Neuronal stem cell (in vitro differentiated cells): ENCODE measurements at regions not wholly inside any gene's neighbourhood (a gene's known extent, or its start where the extent isn't known, plus 50 kb on each side); places are given as distances from the start of the nearest gene placed in this dataset.

ENCODE experiments used
- DNase-seq: peaks from one replicate; pipeline ENCODE4 v3.0.0-alpha.2; 2013; ENCODE audit warnings: low spot score
- H2AFZ ChIP-seq: one replicate; pipeline ENCODE4 v1.6.1; 2013; ENCODE audit warnings: mild to moderate bottlenecking, low read length, inconsistent platforms
- H2AK5ac ChIP-seq: 2 replicates; pipeline ENCODE4 v1.6.1; 2013; ENCODE audit warnings: low read depth, mild to moderate bottlenecking, inconsistent platforms, low read length, moderate library complexity, mixed read lengths
- H2BK120ac ChIP-seq: 2 replicates; pipeline ENCODE4 v1.6.1; 2013; ENCODE audit warnings: low read depth, mild to moderate bottlenecking, inconsistent platforms, low read length, moderate library complexity, mixed read lengths
- H2BK12ac ChIP-seq: one replicate; pipeline ENCODE4 v1.6.1; 2013; ENCODE audit warnings: low read length, inconsistent platforms
- H2BK15ac ChIP-seq: 2 replicates; pipeline ENCODE4 v1.6.1; 2013; ENCODE audit warnings: mild to moderate bottlenecking, low read length, inconsistent platforms, mixed read lengths
- H2BK5ac ChIP-seq: one replicate; pipeline ENCODE4 v1.6.1; 2013; ENCODE audit warnings: inconsistent platforms, mild to moderate bottlenecking, low read length, moderate library complexity
- H3K14ac ChIP-seq: one replicate; pipeline ENCODE4 v1.6.1; 2013; ENCODE audit warnings: low read length, inconsistent platforms
- H3K18ac ChIP-seq: 2 replicates; pipeline ENCODE4 v1.6.1; 2013; ENCODE audit warnings: low read length, inconsistent platforms
- H3K23ac ChIP-seq: 2 replicates; pipeline ENCODE4 v1.6.1; 2013; ENCODE audit warnings: low read depth, mild to moderate bottlenecking, mixed read lengths, low read length, inconsistent platforms; ENCODE audit not compliant: poor library complexity
- H3K27ac ChIP-seq: replicated peaks from 3 replicates; pipeline ENCODE4 v1.5.1; 2013; ENCODE audit warnings: low read length, inconsistent platforms
- H3K27me3 ChIP-seq, 3 experiments: 2 replicates each; pipeline ENCODE4 v1.6.1; 2013; ENCODE audit warnings: low read length in 3 of 3, mild to moderate bottlenecking in 2 of 3, inconsistent platforms in 1 of 3, low read depth in 1 of 3, mixed read lengths in 1 of 3, moderate library complexity in 1 of 3; ENCODE audit not compliant: control insufficient read depth in 3 of 3, insufficient read depth in 3 of 3
- H3K36me3 ChIP-seq, 2 donors: replicated peaks in 1 of 2; 2 replicates each; pipeline ENCODE4 v1.6.1; 2013; ENCODE audit warnings: low read length in 2 of 2; ENCODE audit not compliant: control insufficient read depth in 2 of 2, insufficient read depth in 2 of 2
- H3K4ac ChIP-seq: 2 replicates; pipeline ENCODE4 v1.6.1; 2013; ENCODE audit warnings: inconsistent platforms, mild to moderate bottlenecking, low read length, moderate library complexity
- H3K4me1 ChIP-seq, 2 donors: 1 replicate in 1 of 2; 2 replicates in 1 of 2; pipeline ENCODE4 v1.6.1; 2013; ENCODE audit warnings: low read length in 2 of 2, low read depth in 1 of 2; ENCODE audit not compliant: control insufficient read depth in 2 of 2, insufficient read depth in 1 of 2
- H3K4me2 ChIP-seq: one replicate; pipeline ENCODE4 v1.6.1; 2013; ENCODE audit warnings: mild to moderate bottlenecking, low read length, inconsistent platforms; ENCODE audit not compliant: insufficient read depth, poor library complexity, severe bottlenecking
- H3K4me3 ChIP-seq, 2 donors: 2 replicates each; pipeline ENCODE4 v1.5.1; 2013; ENCODE audit warnings: low read length in 2 of 2, mild to moderate bottlenecking in 2 of 2, inconsistent platforms in 1 of 2, moderate library complexity in 1 of 2
- H3K79me1 ChIP-seq: one replicate; pipeline ENCODE4 v1.6.1; 2013; ENCODE audit warnings: low read depth, mild to moderate bottlenecking, inconsistent platforms, low read length, moderate library complexity
- H3K9ac ChIP-seq: one replicate; pipeline ENCODE4 v1.6.1; 2013; ENCODE audit warnings: mild to moderate bottlenecking, low read depth, low read length, inconsistent platforms; ENCODE audit not compliant: poor library complexity
- H3K9me3 ChIP-seq, 2 donors: replicated peaks in 1 of 2; 2 replicates each; pipeline versions ENCODE3 to v1.6.1; 2013; ENCODE audit warnings: low read length in 2 of 2, mild to moderate bottlenecking in 2 of 2, inconsistent platforms in 1 of 2, low read depth in 1 of 2, mixed read lengths in 1 of 2, moderate library complexity in 1 of 2; ENCODE audit not compliant: control insufficient read depth in 2 of 2, insufficient read depth in 1 of 2
- H4K8ac ChIP-seq: one replicate; pipeline ENCODE4 v1.6.1; 2013; ENCODE audit warnings: low read depth, mild to moderate bottlenecking, inconsistent platforms, low read length, moderate library complexity
- H4K91ac ChIP-seq: one replicate; pipeline ENCODE4 v1.6.1; 2013; ENCODE audit warnings: low read length, low read depth, mild to moderate bottlenecking, inconsistent platforms; ENCODE audit not compliant: poor library complexity
- WGBS, 2 donors: extraction: QIAGEN DNeasy Blood & Tissue Kit; methylation state at CpG; one replicate each; pipeline ENCODE4 v1.1.7; 2013; ENCODE audit warnings: missing lambda C conversion rate in 2 of 2, mixed read lengths in 1 of 2; ENCODE audit not compliant: insufficient read length in 2 of 2, insufficient replicate concordance in 1 of 2; ENCODE audit errors: extremely low coverage in 2 of 2; 5-methylcytosine and 5-hydroxymethylcytosine counted together

DNA sequence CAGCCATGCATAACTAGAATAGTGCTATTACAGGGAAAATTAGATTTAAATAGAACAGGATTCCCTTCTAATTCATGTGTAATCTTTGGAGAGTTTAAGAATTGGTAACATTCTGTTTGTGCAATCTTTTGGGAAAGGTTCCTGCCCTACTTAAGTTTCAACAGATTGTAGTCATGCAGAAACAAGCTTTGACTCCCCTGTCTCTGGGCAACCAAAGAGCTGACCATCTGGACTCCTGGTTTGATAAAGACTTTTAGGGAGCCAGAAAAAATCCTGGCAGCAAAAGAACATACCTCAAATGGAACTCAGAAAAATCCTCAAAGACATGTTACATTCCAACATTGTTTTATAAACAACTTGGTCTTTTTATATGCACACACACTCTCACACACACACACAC, 191.1 kb upstream of the NEIL3 start:
- Histone ChIP-seq H3K4me2 (no peak overlapping the region), H3K4me1 (peaks cover 0 to 13% of the 10 kb centered on the region in 2 donors), H3K27me3 (no peaks in the 10 kb centered on the region), H2AFZ (no peak overlapping the region), H3K4ac (no peak overlapping the region), H3K79me1 (no peaks in the 10 kb centered on the region), H3K4me3 (no peak overlapping the region), H3K36me3 (no peaks in the 10 kb centered on the region), H2AK5ac (no peak overlapping the region), H3K27ac (no peak overlapping the region), H2BK12ac (no peak overlapping the region), H2BK120ac (no peak overlapping the region), H3K23ac (no peak overlapping the region), H2BK15ac (no peak overlapping the region), H3K18ac (no peak overlapping the region), H3K9me3 (no peaks in the 10 kb centered on the region), H2BK5ac (no peak overlapping the region), H3K14ac (no peak overlapping the region), H4K91ac (no peak overlapping the region), H3K9ac (no peak overlapping the region), H4K8ac (no peak overlapping the region)
- no peak for DNase-seq

DNA sequence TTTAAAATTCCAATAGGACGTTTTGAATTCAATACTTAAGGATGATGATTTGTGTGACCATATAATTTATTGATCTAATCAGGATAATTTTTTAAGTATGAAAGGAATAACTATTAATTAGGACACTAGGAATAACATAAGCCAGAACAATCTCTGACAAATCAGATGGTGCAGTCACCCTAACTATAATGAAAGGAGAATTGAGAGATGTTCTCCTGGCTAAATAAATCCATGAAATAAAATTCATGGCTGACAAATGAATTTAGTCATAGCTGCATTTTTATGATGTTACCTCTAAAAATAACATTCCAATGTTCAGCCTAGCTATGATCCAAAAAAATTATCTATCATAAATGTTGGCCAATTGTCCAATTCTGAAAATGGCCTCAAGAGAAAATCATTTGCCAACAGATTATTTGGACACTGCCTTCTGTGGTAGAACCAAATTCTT, 190.6 kb upstream of the NEIL3 start:
- no peak overlapping the region for H2AK5ac ChIP-seq
- no peak for DNase-seq

GRCh38 chr4:177119691-177120090, 190.0 kb upstream of the NEIL3 start:
- Histone ChIP-seq H4K8ac (no peak overlapping the region), H2AK5ac (no peak overlapping the region), H3K4me2 (no peak overlapping the region), H2BK15ac (no peak overlapping the region), H2BK120ac (no peak overlapping the region), H3K4me3 (no peak overlapping the region), H3K23ac (no peak overlapping the region), H2BK12ac (no peak overlapping the region), H2BK5ac (no peak overlapping the region), H2AFZ (no peak overlapping the region), H3K4me1 (peaks cover 0 to 13% of the 10 kb centered on the region in 2 donors), H3K79me1 (no peaks in the 10 kb centered on the region), H4K91ac (no peak overlapping the region), H3K36me3 (no peaks in the 10 kb centered on the region), H3K4ac (no peak overlapping the region), H3K27ac (no peak overlapping the region), H3K9ac (no peak overlapping the region), H3K9me3 (no peaks in the 10 kb centered on the region), H3K18ac (no peak overlapping the region), H3K14ac (no peak overlapping the region), H3K27me3 (no peaks in the 10 kb centered on the region)
- DNase-seq: no peak
- WGBS, 2 donors: no CpG with 5 or more reads among the region's 3 CpGs

More for the DNA sequence above, 190.6 kb upstream of the NEIL3 start:
- H3K4me3 ChIP-seq: no peak overlapping the region
- no peak overlapping the region for H2BK15ac ChIP-seq
- H3K14ac ChIP-seq: no peak overlapping the region
- no peak overlapping the region for H3K27ac ChIP-seq
- H3K79me1 ChIP-seq: no peaks in the 10 kb centered on the region
- H3K4me2 ChIP-seq: no peak overlapping the region
- H4K8ac ChIP-seq: no peak overlapping the region
- no peak overlapping the region for H2BK5ac ChIP-seq
- H2BK12ac ChIP-seq: no peak overlapping the region
- 100% methylated on average over 1 of the region's 1 CpG; no CpG with 5 or more reads in 1 of the 2 donors for WGBS, 2 donors
- H2BK120ac ChIP-seq: no peak overlapping the region
- no peaks in the 10 kb centered on the region for H3K27me3 ChIP-seq
- H3K9me3 ChIP-seq: no peaks in the 10 kb centered on the region
- no peak overlapping the region for H3K4ac ChIP-seq
- no peaks in the 10 kb centered on the region for H3K36me3 ChIP-seq
- H3K18ac ChIP-seq: no peak overlapping the region
- no peak overlapping the region for H3K9ac ChIP-seq
- peaks cover 0 to 13% of the 10 kb centered on the region in 2 donors for H3K4me1 ChIP-seq
- no peak overlapping the region for H3K23ac ChIP-seq
- no peak overlapping the region for H4K91ac ChIP-seq
- no peak overlapping the region for H2AFZ ChIP-seq

DNA sequence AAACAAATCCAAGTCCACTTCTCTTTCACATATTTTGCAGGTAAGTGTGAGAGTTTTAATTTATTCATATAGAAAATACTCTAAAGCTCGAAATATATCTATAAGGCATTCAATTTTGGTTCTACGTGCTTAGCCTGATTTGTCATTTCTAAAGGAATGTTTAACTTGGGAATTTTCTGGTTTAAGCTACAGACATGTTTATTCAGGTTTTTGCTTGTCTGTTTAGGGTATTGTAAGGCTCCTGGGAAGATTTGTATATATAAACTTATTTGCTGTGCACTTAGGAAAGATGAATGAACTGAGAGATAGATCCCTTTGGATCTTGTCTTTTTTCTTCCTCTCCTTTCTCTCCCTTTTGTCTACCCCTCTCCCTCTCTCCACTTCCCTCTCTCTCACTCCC, 185.9 kb upstream of the NEIL3 start:
- Histone ChIP-seq H3K79me1 (no peaks in the 10 kb centered on the region), H2BK5ac (no peak overlapping the region), H3K4me2 (no peak overlapping the region), H3K27me3 (no peaks in the 10 kb centered on the region), H2BK15ac (no peak overlapping the region), H2BK120ac (no peak overlapping the region), H2AFZ (peak overlapping the region; percentile 64), H3K14ac (no peak overlapping the region), H4K91ac (no peak overlapping the region), H3K4me1 (peaks cover 0 to under 1% of the 10 kb centered on the region in 2 donors), H2AK5ac (no peak overlapping the region), H3K4me3 (no peak overlapping the region), H3K36me3 (no peaks in the 10 kb centered on the region), H3K23ac (no peak overlapping the region), H3K9ac (no peak overlapping the region), H3K9me3 (no peaks in the 10 kb centered on the region), H4K8ac (no peak overlapping the region), H2BK12ac (no peak overlapping the region), H3K4ac (no peak overlapping the region), H3K27ac (no peak overlapping the region), H3K18ac (no peak overlapping the region)
- no CpG with 5 or more reads among the region's 2 CpGs for WGBS, 2 donors
- DNase-seq: no peak
